ENCODE measurements at regions not wholly inside any gene's neighbourhood (a gene's known extent, or its start where the extent isn't known, plus 50 kb on each side); places are given as distances from the start of the nearest gene placed in this dataset.

DNA sequence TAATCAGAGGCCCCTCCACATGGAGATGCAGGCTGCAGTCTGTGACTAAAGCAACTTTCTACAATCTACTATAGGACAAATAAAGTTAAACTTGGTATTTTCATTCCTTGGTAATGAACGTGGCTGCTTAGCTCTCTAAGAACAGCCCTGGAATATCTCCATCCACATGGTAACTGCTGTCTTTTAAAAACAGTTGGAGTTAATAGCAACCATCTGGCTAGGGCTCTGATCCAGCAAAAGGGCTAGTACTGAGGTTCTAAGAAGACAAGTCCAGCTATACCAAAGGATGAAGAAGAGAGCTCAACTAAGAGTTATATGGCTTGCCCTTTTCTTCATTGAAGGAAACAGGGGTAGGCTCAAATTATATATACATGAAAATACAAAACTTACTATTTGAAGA lies 920.1 kb downstream of the FLRT2 start:
- H3K79me2 ChIP-seq (ENCODE audit: insufficient read depth, low read length): no peaks in the 10 kb centered on the region
- H3K36me3 ChIP-seq (ENCODE audit: insufficient read depth, low read length): no peaks in the 10 kb centered on the region
- H4K20me1 ChIP-seq (ENCODE audit: insufficient read depth, low read length): no peaks in the 10 kb centered on the region
- H3K27me3 ChIP-seq (ENCODE audit: insufficient read depth, low read length, poor library complexity): no peaks in the 10 kb centered on the region
- no peak for ATAC-seq (ENCODE audit: insufficient read depth, low read depth)
- no peak overlapping the region for H3K4me2 ChIP-seq (ENCODE audit: insufficient read depth, low read length)
- no peak overlapping the region for H2AFZ ChIP-seq (ENCODE audit: low read depth, low read length)
- H3K4me3 ChIP-seq (ENCODE audit: low read depth in 1 of 2, low read length in 2 of 2): no peak overlapping the region
- DNase-seq: no peak
- no peak overlapping the region for H3K27ac ChIP-seq (ENCODE audit: low read length)
- no peaks in the 10 kb centered on the region for H3K9me3 ChIP-seq (ENCODE audit: insufficient read depth, low read length, severe bottlenecking)
- no peak for TF ChIP-seq EZH2 (IDR thresholded peaks at IDR 0.05; ENCODE audit: borderline replicate concordance, low read depth, low read length, severe bottlenecking)
- TF ChIP-seq CTCF (IDR thresholded peaks at IDR 0.05; ENCODE audit: borderline replicate concordance, extremely low read depth, low read length, poor library complexity, severe bottlenecking): no peak
- H3K4me1 ChIP-seq (ENCODE audit: insufficient read depth, low read length): no peaks in the 10 kb centered on the region
- no peak overlapping the region for H3K9ac ChIP-seq (ENCODE audit: low read depth, low read length)

DNA sequence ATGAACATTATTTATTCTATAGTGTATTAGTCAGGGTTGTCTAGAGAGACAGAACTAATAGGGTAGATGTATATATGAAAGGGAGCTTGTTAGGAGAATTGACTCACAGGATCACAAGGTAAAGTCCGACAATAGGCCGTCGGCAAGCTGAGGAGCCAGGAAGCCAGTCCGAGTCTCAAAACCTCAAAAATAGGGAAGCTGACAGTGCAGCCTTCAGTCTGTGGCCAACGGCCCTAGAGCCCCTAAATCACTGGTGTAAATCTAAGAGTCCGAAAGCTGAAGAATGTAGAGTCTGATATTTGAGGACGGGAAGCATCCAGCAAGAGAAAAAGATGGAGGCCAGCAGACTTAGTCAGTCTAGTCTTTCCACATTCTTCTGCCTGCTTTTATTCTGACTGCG lies 912.2 kb downstream of the FLRT2 start:
- no peak overlapping the region for H2AFZ ChIP-seq (ENCODE audit: low read depth, low read length)
- TF ChIP-seq CTCF (IDR thresholded peaks at IDR 0.05; ENCODE audit: borderline replicate concordance, extremely low read depth, low read length, poor library complexity, severe bottlenecking) (no peak), EZH2 (IDR thresholded peaks at IDR 0.05; ENCODE audit: borderline replicate concordance, low read depth, low read length, severe bottlenecking) (no peak)
- no peak overlapping the region for H3K9ac ChIP-seq (ENCODE audit: low read depth, low read length)
- no peaks in the 10 kb centered on the region for H3K27me3 ChIP-seq (ENCODE audit: insufficient read depth, low read length, poor library complexity)
- no peak for ATAC-seq (ENCODE audit: insufficient read depth, low read depth)
- no peaks in the 10 kb centered on the region for H3K79me2 ChIP-seq (ENCODE audit: insufficient read depth, low read length)
- H3K4me3 ChIP-seq (ENCODE audit: low read depth in 1 of 2, low read length in 2 of 2): no peak overlapping the region
- no peaks in the 10 kb centered on the region for H3K36me3 ChIP-seq (ENCODE audit: insufficient read depth, low read length)
- H3K9me3 ChIP-seq (ENCODE audit: insufficient read depth, low read length, severe bottlenecking): no peaks in the 10 kb centered on the region
- H4K20me1 ChIP-seq (ENCODE audit: insufficient read depth, low read length): no peaks in the 10 kb centered on the region
- DNase-seq: no peak
- no peaks in the 10 kb centered on the region for H3K4me1 ChIP-seq (ENCODE audit: insufficient read depth, low read length)
- H3K27ac ChIP-seq (ENCODE audit: low read length): no peak overlapping the region
- no peak overlapping the region for H3K4me2 ChIP-seq (ENCODE audit: insufficient read depth, low read length)

DNA sequence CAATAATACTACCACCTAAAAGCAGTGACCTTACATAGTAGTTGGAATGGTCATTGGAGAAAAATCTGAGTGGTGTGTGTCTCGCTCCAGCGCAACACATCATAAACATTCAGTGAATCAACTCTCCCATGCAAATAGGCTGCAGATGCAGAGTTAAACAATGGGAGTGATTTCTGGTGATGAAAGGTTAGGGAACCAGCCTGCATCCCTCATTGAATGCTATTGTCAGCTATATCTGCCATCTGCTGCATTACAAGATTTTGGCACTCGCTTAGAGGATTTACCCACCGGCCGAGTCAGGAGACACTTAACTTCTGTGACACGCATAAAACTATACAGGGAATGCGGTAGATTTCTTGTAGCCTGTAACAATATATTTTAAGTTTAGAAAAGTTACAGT lies 900.9 kb downstream of the FLRT2 start:
- Histone ChIP-seq H3K4me2 (ENCODE audit: insufficient read depth, low read length) (no peak overlapping the region), H3K36me3 (ENCODE audit: insufficient read depth, low read length) (no peaks in the 10 kb centered on the region), H3K9ac (ENCODE audit: low read depth, low read length) (no peak overlapping the region), H3K4me3 (ENCODE audit: low read depth in 1 of 2, low read length in 2 of 2) (no peak overlapping the region), H3K27ac (ENCODE audit: low read length) (no peak overlapping the region), H3K4me1 (ENCODE audit: insufficient read depth, low read length) (no peaks in the 10 kb centered on the region), H3K79me2 (ENCODE audit: insufficient read depth, low read length) (no peaks in the 10 kb centered on the region), H4K20me1 (ENCODE audit: insufficient read depth, low read length) (no peaks in the 10 kb centered on the region), H3K27me3 (ENCODE audit: insufficient read depth, low read length, poor library complexity) (no peaks in the 10 kb centered on the region), H2AFZ (ENCODE audit: low read depth, low read length) (no peak overlapping the region), H3K9me3 (ENCODE audit: insufficient read depth, low read length, severe bottlenecking) (no peaks in the 10 kb centered on the region)
- DNase-seq (no peak), ATAC-seq (ENCODE audit: insufficient read depth, low read depth) (no peak)
- TF ChIP-seq CTCF (IDR thresholded peaks at IDR 0.05; ENCODE audit: borderline replicate concordance, extremely low read depth, low read length, poor library complexity, severe bottlenecking): no peak
- TF ChIP-seq EZH2 (IDR thresholded peaks at IDR 0.05; ENCODE audit: borderline replicate concordance, low read depth, low read length, severe bottlenecking): no peak

DNA sequence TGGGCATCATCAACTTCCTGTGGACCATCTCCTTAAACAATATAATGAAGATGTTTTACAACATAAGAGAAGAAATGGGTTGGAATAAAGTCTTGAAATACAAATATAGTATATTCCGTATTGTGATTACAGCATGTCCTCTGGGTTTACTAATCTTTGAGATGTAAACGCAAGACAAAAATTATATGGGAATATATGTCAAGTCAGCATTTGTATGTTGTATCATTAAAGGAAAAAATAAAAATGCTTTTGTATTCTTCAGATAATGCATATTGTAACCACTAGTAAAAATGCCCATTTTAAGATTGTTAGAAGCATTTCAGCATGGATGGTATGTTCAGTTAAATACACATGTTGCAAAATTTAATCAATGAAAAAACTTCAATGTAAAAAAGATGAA lies 893.3 kb downstream of the FLRT2 start:
- ATAC-seq (ENCODE audit: insufficient read depth, low read depth): no peak
- Histone ChIP-seq H3K4me3 (ENCODE audit: low read depth in 1 of 2, low read length in 2 of 2) (no peak overlapping the region), H3K79me2 (ENCODE audit: insufficient read depth, low read length) (no peaks in the 10 kb centered on the region), H2AFZ (ENCODE audit: low read depth, low read length) (no peak overlapping the region), H3K4me2 (ENCODE audit: insufficient read depth, low read length) (no peak overlapping the region), H4K20me1 (ENCODE audit: insufficient read depth, low read length) (no peaks in the 10 kb centered on the region), H3K36me3 (ENCODE audit: insufficient read depth, low read length) (no peaks in the 10 kb centered on the region), H3K27ac (ENCODE audit: low read length) (no peak overlapping the region), H3K4me1 (ENCODE audit: insufficient read depth, low read length) (peaks cover 3% of the 10 kb centered on the region; the same call in 1 of the 2 replicates), H3K9me3 (ENCODE audit: insufficient read depth, low read length, severe bottlenecking) (no peaks in the 10 kb centered on the region), H3K27me3 (ENCODE audit: insufficient read depth, low read length, poor library complexity) (no peaks in the 10 kb centered on the region), H3K9ac (ENCODE audit: low read depth, low read length) (no peak overlapping the region)
- no peak for DNase-seq
- TF ChIP-seq CTCF (IDR thresholded peaks at IDR 0.05; ENCODE audit: borderline replicate concordance, extremely low read depth, low read length, poor library complexity, severe bottlenecking): no peak
